Vagina (tissue), 2 donors: ENCODE measurements at regions not wholly inside any gene's neighbourhood (a gene's known extent, or its start where the extent isn't known, plus 50 kb on each side); places are given as distances from the start of the nearest gene placed in this dataset.

ENCODE experiments used
- CTCF ChIP-seq, 3 experiments: fragments of 450-650 bp in 2 of 3; fragments of 200-600 bp in 1 of 3; sonication (generic) in 1 of 3; IDR thresholded peaks; one replicate each; pipeline ENCODE4 v1.5.1; 2017 to 2019; ENCODE audit warnings: antibody characterized with exemption in 3 of 3, mild to moderate bottlenecking in 2 of 3, moderate library complexity in 2 of 3
- POLR2AphosphoS5 ChIP-seq, 2 donors: sonication (generic); formaldehyde crosslinking; IDR thresholded peaks; one replicate each; pipeline ENCODE4 v1.9.0; 2017; ENCODE audit warnings: antibody characterized with exemption in 2 of 2, mild to moderate bottlenecking in 2 of 2, low read depth in 1 of 2; ENCODE audit not compliant: insufficient read depth in 1 of 2

DNA sequence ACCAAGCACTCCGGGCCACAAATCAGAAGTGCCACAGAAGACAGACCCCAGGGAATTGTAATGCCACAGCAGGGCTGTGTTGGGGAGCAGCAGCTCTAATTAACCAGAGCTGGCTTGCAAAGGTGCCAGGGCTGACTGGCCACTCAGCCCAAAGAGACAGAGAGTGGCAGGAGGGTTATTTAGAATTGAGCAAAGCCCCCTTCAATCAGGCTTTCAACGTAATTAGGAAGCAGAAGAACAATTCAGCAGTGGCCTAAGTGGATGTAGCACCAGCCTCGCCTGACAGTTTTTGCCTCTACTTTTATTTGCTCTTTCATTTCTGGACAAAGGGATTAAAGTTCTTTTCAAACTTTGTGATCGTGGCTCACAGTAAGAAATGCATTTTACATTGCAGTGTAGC lies 278.3 kb upstream of the IRX3 start:
- no peak for TF ChIP-seq CTCF (IDR thresholded peaks at IDR 0.05)
- TF ChIP-seq POLR2AphosphoS5 (IDR thresholded peaks at IDR 0.05; ENCODE audit: insufficient read depth in 1 of 2, low read depth in 1 of 2): no peak
